ENCODE measurements at regions not wholly inside any gene's neighbourhood (a gene's known extent, or its start where the extent isn't known, plus 50 kb on each side); places are given as distances from the start of the nearest gene placed in this dataset.

DNA sequence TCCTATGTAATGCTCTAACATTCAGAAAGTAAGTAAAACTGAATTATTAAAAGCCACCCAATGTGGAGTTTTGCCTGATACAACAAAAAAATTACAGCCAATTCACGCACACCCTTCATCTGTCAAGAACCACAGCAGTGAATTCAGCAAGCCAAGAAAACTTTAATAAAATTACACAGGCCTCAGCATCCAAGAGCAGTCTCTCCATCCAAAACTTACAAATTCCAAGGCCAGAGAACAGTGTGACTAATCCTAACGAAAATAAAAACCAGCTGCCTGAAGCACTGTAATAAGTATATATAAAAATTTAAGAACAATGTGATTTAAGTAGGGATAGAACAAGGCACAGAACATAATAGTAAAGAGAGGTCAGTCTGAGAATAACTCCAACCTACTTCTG is 54.2 kb downstream of the SIX6 start:
- no peaks in the 10 kb centered on the region for H3K9me3 Mint-ChIP-seq
- H3K4me1 Mint-ChIP-seq (ENCODE audit: low read depth), result no peaks in the 10 kb centered on the region
- ChIA-PET POLR2A (no interaction called here), CTCF (interaction anchor here (4.3 kb wide), 1 partner anchor 213 kb away, joined by 38 read pairs; no protein-coding TSS in a partner anchor)
- DNase-seq, result no peak
- no peak overlapping the region for H3K27ac Mint-ChIP-seq
- intact Hi-C loops (cut with micrococcal nuclease), result loop anchor here (5.0 kb wide), 2 partner anchors 296 to 366 kb away; no protein-coding TSS in a partner anchor
- no peak overlapping the region for H3K4me3 Mint-ChIP-seq
- no peaks in the 10 kb centered on the region for H3K36me3 Mint-ChIP-seq
- peaks cover 3% of the 10 kb centered on the region for H3K27me3 Mint-ChIP-seq

DNA sequence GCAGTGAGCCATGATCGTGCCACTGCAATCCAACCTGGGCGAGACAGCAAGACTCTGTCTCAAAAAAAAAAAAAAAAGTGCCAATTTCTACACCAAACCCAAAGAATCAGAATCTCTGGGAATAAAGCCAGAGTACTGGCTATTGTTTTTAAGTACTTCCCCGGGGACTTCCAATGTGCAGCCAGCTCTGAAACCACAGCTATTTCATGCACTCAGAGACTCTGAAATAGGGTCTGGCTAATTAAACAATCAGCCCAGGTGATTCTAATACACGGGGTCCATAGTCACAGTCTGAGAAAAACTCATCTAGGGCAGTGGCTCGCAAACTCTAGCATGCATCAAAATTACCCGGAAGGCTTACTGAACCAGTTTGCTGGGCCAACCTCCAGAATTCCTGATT is 56.3 kb downstream of the SIX6 start:
- CTCF ChIA-PET, result interaction anchor here (0.7 kb wide), 1 partner anchor 215 kb away, joined by 4 read pairs; no protein-coding TSS in a partner anchor
- POLR2A ChIA-PET, result no interaction called here
- Mint-ChIP-seq H3K27ac (no peak overlapping the region), H3K27me3 (peaks cover 3% of the 10 kb centered on the region), H3K4me3 (no peak overlapping the region), H3K9me3 (no peaks in the 10 kb centered on the region), H3K4me1 (ENCODE audit: low read depth) (no peaks in the 10 kb centered on the region), H3K36me3 (no peaks in the 10 kb centered on the region)
- no peak for DNase-seq
- intact Hi-C loops (cut with micrococcal nuclease), result no loop called here

DNA sequence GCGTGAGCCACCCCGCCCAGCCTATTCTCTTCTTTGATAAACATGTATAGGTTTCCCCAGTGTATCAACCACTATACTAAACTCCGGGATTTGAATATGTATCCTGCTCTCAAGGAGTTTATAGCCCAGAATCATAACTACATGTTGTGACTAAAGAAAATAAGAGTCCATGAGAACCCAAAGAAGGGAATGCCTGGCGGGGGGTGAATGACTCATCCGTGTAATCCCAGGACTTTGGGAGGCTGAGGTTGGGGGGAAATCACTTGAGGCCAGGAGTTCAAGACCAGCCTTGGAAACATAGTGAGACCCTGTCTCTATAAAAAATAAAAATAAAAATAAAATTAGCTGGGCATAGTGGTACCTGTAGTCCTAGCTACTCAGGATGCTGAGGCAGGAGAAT is 57.2 kb downstream of the SIX6 start:
- Mint-ChIP-seq H3K4me1 (ENCODE audit: low read depth) (no peaks in the 10 kb centered on the region), H3K36me3 (no peaks in the 10 kb centered on the region), H3K27ac (no peak overlapping the region), H3K4me3 (no peak overlapping the region), H3K9me3 (no peaks in the 10 kb centered on the region), H3K27me3 (peaks cover 3% of the 10 kb centered on the region)
- CTCF ChIA-PET, result no interaction called here
- POLR2A ChIA-PET, result no interaction called here
- intact Hi-C loops (cut with micrococcal nuclease), result no loop called here
- DNase-seq, result no peak

DNA sequence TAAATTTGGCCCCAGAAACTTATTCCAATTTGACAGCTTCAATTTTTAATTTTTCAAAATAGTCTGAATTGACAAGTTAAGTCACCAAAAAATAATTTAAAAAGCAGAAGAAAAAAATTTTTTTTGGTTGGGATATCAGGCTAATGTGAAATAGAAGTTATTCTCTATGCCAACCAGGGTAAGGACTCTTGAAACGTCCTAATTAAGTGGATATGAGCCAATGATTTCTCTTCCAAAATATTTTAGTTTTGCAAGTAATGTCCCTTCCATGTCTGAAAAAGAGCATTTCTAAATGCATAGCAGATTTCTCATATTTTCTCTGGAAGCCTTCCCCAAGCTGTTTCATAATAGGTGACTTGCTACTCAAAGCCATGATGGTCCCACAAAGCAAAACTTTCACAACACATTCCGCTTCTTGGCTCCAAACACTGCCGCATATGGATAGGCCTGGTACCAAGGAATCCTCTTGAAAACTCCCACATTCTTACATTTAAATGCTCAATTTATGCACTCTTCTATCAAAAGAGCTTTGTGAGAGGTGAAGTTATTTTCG is 65.1 kb downstream of the SIX6 start:
- H3K9me3 Mint-ChIP-seq, result no peaks in the 10 kb centered on the region
- POLR2A ChIA-PET, result no interaction called here

DNA sequence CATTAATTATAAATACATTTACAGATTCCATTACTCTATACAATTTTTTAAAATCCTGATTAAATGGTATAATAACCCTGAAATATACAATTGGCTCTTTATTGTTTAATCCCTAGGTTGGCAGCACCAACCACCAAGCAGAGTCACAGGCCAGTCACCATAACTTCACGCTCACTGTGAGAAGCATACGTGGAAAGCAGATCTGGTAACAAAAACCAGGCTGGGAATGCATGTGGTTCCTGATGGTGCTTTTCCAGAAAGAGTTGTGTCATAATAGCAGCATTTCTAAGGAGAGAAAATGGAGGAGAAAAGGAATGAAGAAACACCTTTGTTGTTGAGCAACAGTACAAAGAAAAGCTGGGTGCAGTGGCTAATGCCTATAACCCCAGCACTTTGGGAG is 66.1 kb downstream of the SIX6 start:
- POLR2A ChIA-PET, result no interaction called here
- Mint-ChIP-seq H3K27ac (no peak overlapping the region), H3K27me3 (peaks cover 6% of the 10 kb centered on the region), H3K4me1 (ENCODE audit: low read depth) (no peaks in the 10 kb centered on the region), H3K9me3 (no peaks in the 10 kb centered on the region), H3K4me3 (no peak overlapping the region), H3K36me3 (no peaks in the 10 kb centered on the region)
- intact Hi-C loops (cut with micrococcal nuclease), result no loop called here
- no peak for DNase-seq
- CTCF ChIA-PET, result no interaction called here

More for the DNA sequence above, 65.1 kb downstream of the SIX6 start:
- no peak overlapping the region for H3K4me3 Mint-ChIP-seq
- DNase-seq, result no peak
- no peaks in the 10 kb centered on the region for H3K36me3 Mint-ChIP-seq
- intact Hi-C loops (cut with micrococcal nuclease), result no loop called here
- H3K4me1 Mint-ChIP-seq (ENCODE audit: low read depth), result no peaks in the 10 kb centered on the region
- no peak overlapping the region for H3K27ac Mint-ChIP-seq
- CTCF ChIA-PET, result no interaction called here
- peaks cover 6% of the 10 kb centered on the region for H3K27me3 Mint-ChIP-seq

DNA sequence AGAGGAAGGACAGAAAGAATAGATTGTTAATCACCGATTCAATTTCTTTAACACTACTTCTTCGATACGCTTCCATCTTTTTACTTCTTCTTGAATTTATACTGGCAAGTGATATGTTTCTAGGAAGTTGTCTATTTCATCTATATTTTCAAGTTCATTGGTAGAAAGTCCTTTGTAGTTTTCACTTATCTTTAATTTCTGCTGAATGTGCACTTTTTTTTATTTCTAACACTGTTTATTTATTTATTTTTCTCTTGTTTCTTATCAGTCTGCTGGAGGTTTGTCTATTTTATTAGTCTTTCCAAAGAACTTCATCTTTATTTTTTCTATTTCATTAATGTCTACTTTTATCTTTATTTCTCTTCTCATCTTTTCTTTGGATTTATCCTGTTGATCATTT is 63.6 kb downstream of the SIX1 start:
- no peaks in the 10 kb centered on the region for H3K4me1 Mint-ChIP-seq (ENCODE audit: low read depth)
- intact Hi-C loops (cut with micrococcal nuclease), result no loop called here
- no peaks in the 10 kb centered on the region for H3K36me3 Mint-ChIP-seq
- ChIA-PET POLR2A (no interaction called here), CTCF (no interaction called here)
- H3K4me3 Mint-ChIP-seq, result no peak overlapping the region
- no peak for DNase-seq
- H3K9me3 Mint-ChIP-seq, result no peaks in the 10 kb centered on the region
- no peak overlapping the region for H3K27ac Mint-ChIP-seq
- H3K27me3 Mint-ChIP-seq, result peaks cover 5% of the 10 kb centered on the region

DNA sequence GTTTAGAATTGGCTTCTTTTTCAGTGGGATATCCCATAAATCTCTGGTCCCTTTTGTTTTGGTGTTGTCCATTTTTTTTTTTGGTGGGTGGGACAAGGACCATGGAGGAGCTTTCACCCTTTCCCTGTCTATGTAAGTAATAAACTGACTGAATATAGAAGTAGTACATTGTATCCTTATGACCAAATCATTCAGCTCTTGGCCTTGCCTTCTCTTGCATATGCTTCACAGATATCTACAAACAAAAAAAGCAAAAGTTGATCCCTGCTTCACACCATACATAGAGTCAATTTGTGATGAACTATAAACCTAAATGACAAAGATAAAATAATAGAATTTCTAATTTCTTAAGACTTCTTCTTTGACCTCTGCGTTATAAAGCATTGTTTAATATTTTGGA is 59.8 kb downstream of the SIX1 start:
- DNase-seq, result no peak
- H3K36me3 Mint-ChIP-seq, result no peaks in the 10 kb centered on the region
- intact Hi-C loops (cut with micrococcal nuclease), result no loop called here
- no peak overlapping the region for H3K4me3 Mint-ChIP-seq
- ChIA-PET POLR2A (no interaction called here), CTCF (interaction anchor here (0.7 kb wide), 1 partner anchor 1297 kb away, joined by 3 read pairs; no protein-coding TSS in a partner anchor)
- no peaks in the 10 kb centered on the region for H3K4me1 Mint-ChIP-seq (ENCODE audit: low read depth)
- no peak overlapping the region for H3K27ac Mint-ChIP-seq
- H3K9me3 Mint-ChIP-seq, result no peaks in the 10 kb centered on the region
- H3K27me3 Mint-ChIP-seq, result peaks cover 5% of the 10 kb centered on the region

DNA sequence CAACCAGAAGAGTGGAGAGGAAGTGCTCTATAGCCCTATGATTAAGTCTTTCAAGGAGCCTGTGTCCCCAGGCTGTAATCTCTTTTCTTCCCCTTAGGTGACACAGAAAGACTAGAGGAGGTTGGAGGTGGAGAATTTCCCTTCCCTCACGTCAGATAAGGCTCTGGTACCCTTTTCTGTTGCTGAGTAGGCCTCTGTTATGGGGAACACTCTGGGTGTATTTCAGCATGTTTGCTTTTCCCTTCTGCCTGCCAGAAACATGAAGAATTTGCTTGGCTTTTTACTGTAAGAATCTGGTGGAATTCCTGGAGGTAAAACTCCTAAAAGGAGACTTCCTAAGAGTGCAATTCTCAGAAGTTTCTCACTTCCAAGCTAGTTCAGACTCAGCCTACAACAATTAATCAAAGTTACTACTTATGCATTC is 58.3 kb downstream of the SIX1 start:
- peaks cover 4% of the 10 kb centered on the region for H3K27me3 Mint-ChIP-seq
- no peak overlapping the region for H3K27ac Mint-ChIP-seq
- no peaks in the 10 kb centered on the region for H3K4me1 Mint-ChIP-seq (ENCODE audit: low read depth)
- no peaks in the 10 kb centered on the region for H3K9me3 Mint-ChIP-seq
- no peaks in the 10 kb centered on the region for H3K36me3 Mint-ChIP-seq
- ChIA-PET POLR2A (no interaction called here), CTCF (interaction anchor here (0.6 to 0.9 kb wide), 2 partner anchors 10 to 15 kb away, joined by 3 read pairs; no protein-coding TSS in a partner anchor)
- no peak overlapping the region for H3K4me3 Mint-ChIP-seq
- intact Hi-C loops (cut with micrococcal nuclease), result no loop called here
- DNase-seq, result no peak

Data from activated CD4-positive, alpha-beta memory T cell treated with anti-CD3 and anti-CD28 coated beads for 36 hours (primary cell).